Effector CD4-positive, alpha-beta T cell (primary cell): ENCODE measurements at regions not wholly inside any gene's neighbourhood (a gene's known extent, or its start where the extent isn't known, plus 50 kb on each side); places are given as distances from the start of the nearest gene placed in this dataset.
"Not testable (repeated sequence)": the region's sequence is repeated elsewhere in the genome, so short reads cannot be mapped to it uniquely, and the experiment has no call there.

ENCODE experiments used
- DNase-seq: peaks from one replicate; pipeline ENCODE4 v3.0.0-alpha.2; 2020

- no peak for DNase-seq
These were observed 955.5 kb upstream of the PRKX start for GRCh38 chrX:4668802-4669536.

GRCh38 chrX:4663085-4663484, 949.6 kb upstream of the PRKX start:
- DNase-seq, result no peak

GRCh38 chrX:4661771-4662170, 948.3 kb upstream of the PRKX start:
- DNase-seq, result no peak

GRCh38 chrX:4656419-4656818, 943.0 kb upstream of the PRKX start:
- DNase-seq, result no peak

- DNase-seq, result no peak
These were observed 942.3 kb upstream of the PRKX start for GRCh38 chrX:4655743-4656142.

GRCh38 chrX:4642114-4642513, 928.7 kb upstream of the PRKX start:
- DNase-seq, result no peak

- DNase-seq, result no peak
These were observed 924.6 kb upstream of the PRKX start for GRCh38 chrX:4638036-4638435.

GRCh38 chrX:4627414-4627813, 914.0 kb upstream of the PRKX start:
- DNase-seq, result no peak

GRCh38 chrX:4622486-4623167, 909.2 kb upstream of the PRKX start:
- no peak for DNase-seq

GRCh38 chrX:4613651-4614050, 900.2 kb upstream of the PRKX start:
- DNase-seq, result not testable (repeated sequence)

- no peak for DNase-seq
These were observed 875.4 kb upstream of the PRKX start for GRCh38 chrX:4588893-4589292.

GRCh38 chrX:4588466-4588865, 875.0 kb upstream of the PRKX start:
- DNase-seq, result no peak

GRCh38 chrX:4588056-4588455, 874.6 kb upstream of the PRKX start:
- no peak for DNase-seq

- no peak for DNase-seq
These were observed 866.5 kb upstream of the PRKX start for GRCh38 chrX:4579999-4580398.

- DNase-seq, result no peak
These were observed 866.0 kb upstream of the PRKX start for GRCh38 chrX:4579480-4579879.

- DNase-seq, result no peak
These were observed 859.2 kb upstream of the PRKX start for GRCh38 chrX:4572691-4573090.

- DNase-seq, result no peak
These were observed 856.7 kb upstream of the PRKX start for GRCh38 chrX:4570151-4570550.

GRCh38 chrX:4560192-4560591, 846.7 kb upstream of the PRKX start:
- no peak for DNase-seq

- DNase-seq, result no peak
These were observed 836.6 kb upstream of the PRKX start for GRCh38 chrX:4550018-4550417.

GRCh38 chrX:4547213-4547836, 833.9 kb upstream of the PRKX start:
- DNase-seq, result peak; percentile 15

- not testable (repeated sequence) for DNase-seq
These were observed 832.7 kb upstream of the PRKX start for GRCh38 chrX:4546178-4546577.

GRCh38 chrX:4528247-4528646, 814.8 kb upstream of the PRKX start:
- DNase-seq, result no peak

GRCh38 chrX:4485912-4486311, 772.5 kb upstream of the PRKX start:
- no peak for DNase-seq

- no peak for DNase-seq
These were observed 770.8 kb upstream of the PRKX start for GRCh38 chrX:4484266-4484665.
